ENCODE measurements at regions not wholly inside any gene's neighbourhood (a gene's known extent, or its start where the extent isn't known, plus 50 kb on each side); places are given as distances from the start of the nearest gene placed in this dataset.

DNA sequence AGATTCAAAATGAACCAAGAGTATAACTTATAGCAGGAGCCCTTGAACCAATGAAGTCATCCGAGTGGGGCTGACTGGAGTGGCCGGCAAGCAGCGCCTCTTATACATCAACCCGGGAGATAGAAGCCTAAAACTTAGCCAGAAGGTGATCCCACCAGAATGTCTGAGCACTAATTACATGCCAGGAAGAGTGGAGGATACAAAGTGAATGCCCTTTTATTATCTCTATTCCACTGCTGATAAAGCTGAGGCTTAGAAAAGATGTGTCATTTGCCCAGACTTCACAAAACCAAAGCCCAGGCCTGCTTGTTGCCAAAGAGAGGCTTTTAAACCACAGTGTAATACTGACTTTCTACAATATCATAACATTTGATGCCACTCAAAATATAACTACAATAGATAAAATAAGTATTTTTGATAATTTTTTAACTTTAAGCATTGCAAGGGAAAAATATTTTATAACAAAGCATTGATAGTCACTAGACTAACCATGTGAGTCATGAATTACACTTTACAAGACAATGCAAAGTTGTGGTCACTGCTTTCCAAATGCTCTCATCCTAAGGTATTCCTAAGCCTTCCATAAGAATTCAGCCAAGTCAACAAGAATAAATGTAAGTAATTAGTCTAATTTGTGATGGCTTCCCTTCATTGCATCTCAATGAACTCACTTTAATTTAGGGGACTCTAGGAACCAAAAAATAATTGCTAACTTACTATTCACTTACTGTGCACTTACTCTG is 58.6 kb upstream of the ARID5B start:
- DNase-seq: peak; percentile 87

DNA sequence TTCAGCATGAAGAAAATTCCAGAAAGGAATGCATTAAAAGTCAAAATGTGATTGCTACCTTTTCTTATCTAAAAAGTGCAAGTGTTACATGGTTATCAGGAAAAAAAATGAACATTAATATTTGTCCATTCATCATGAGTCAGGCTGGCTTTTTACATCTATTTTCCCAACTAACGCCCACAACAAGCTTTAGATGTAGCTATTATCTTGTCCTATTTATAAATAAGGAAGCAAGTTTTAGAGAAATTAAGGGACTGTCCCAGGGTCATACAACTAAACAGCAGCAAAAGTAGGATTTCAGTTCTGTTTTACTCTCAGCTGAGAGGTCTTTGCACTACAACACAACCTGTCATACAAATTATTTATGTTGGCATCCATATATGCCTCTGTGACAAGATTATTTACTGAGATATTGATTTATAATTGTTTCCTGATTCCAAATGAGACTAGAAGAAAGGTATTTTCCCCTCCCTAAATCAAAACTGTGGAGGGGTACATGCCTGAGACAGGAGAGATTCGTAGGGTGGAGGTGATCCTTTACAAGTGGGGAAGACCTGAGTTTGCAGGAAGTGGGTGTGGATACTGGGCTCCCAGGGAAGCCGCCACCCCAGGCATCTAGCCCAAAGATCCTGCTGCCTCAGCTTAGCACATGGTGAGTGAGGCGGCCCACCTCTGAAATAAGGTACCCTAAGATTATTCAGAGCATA is 57.2 kb upstream of the ARID5B start:
- DNase-seq: no peak

DNA sequence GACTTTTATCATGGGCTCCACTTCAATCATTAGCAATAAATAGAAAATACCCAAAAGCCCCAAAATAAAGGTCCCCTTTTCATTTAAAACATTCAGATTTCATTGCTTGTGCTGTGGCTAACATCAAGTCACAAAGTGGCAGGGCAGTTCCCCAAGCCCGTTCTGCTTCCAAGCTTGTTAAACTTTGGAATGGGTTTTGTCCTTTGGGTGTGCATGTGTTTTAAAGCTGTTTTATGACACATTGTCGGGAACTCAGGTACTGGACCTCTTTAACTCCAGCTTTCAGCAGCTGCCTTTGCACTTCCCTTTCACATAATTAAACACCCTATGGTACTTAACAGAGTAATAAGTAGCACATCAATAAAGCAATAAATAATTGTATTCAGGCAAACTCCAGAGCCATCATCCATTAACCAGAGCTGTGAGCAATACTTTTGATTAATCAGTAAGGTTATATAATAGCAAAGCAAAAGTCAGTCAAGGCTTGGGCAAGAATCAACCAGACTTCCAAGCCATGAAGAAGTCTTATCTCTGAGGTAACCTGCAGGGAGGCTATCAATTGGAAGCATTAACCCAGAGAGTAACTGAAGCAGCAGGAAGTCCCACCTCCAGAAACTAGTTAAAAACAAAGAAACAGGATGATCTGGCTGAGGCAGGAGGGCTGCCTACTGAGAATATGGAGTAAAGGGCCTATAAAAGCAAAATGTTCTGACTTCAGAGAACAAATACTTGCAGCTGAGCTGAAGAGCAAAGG is 56.1 kb upstream of the ARID5B start:
- no peak for DNase-seq

GRCh38 chr10:61845950-61846268 is 55.6 kb upstream of the ARID5B start:
- peak; percentile 78 for DNase-seq

DNA sequence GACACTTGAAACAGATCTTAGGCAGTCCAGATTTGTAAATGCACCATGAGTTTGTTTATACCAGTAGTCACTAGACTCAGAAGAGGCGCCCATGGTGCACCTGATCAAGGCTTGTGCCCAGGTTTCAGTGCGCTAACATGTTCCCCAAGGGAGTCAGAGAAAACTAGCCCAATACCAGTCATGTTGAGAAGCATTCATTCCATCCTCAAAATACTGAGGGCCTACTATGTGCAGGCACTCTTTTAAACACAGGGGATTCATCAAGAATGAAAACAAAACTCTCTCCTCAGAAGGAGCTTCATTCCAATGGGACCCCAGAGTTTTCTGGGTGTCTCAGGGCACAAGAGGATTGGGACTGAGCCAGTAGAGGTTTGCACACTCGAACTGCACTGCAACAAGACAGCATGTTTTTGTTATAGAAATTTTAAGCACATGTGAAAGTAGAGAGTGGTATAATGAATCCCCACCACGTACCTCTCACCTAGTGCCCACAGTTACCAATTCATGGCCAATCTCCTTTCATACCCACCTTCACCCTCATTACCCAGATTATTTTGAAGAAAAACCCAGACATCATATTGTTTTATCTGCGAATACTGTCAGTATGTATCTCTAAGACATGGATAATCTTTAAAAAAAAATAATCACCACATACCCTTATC is 55.0 kb upstream of the ARID5B start:
- no peak for DNase-seq

GRCh38 chr10:61847087-61847486 is 54.4 kb upstream of the ARID5B start:
- no peak for DNase-seq

GRCh38 chr10:61847640-61848039 is 53.9 kb upstream of the ARID5B start:
- DNase-seq: peak; percentile 33

DNA sequence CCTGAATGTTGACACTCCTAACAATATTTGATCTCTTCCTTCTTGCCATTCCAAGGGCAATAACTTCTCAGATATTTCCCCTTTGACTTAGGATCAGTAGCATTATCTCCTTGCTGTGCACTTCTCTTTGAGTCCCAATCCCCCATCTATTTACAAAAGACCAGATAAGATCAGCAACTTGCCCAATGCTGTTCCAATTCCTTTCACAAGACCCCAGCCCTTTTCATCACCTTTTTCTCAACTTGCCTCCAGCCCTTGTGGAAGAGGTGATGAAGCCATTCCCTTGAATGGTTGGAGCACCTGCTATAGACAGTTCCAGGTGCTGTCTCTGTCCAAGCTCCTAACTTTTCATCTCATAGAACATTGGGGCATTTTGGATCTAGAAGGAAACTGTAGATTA is 51.1 kb upstream of the ARID5B start:
- no peak for DNase-seq

Measured in fibroblast of skin of right biceps (primary cell).